ENCODE measurements at regions not wholly inside any gene's neighbourhood (a gene's known extent, or its start where the extent isn't known, plus 50 kb on each side); places are given as distances from the start of the nearest gene placed in this dataset.

GRCh38 chr6:170100046-170100445, 190.8 kb downstream of the DLL1 start:
- ChIA-PET POLR2A (no interaction called here), CTCF (interaction anchor here (1.2 kb wide), 1 partner anchor 268 kb away, joined by 3 read pairs; no protein-coding TSS in a partner anchor)
- Histone ChIP-seq H3K4me1 (ENCODE audit: control insufficient read depth, extremely low read depth, insufficient read depth, low read length) (no peaks in the 10 kb centered on the region), H3K27ac (ENCODE audit: insufficient read depth, low read depth, low read length) (no peak overlapping the region), H4K20me1 (replicated peaks; ENCODE audit: control insufficient read depth, extremely low read depth, insufficient read depth, low read length) (no peaks in the 10 kb centered on the region), H3K27me3 (ENCODE audit: control insufficient read depth in 2 of 2, insufficient read depth in 2 of 2, low read length in 2 of 2) (no peaks in the 10 kb centered on the region), H3K79me2 (ENCODE audit: control insufficient read depth, insufficient read depth, low read length) (no peaks in the 10 kb centered on the region), H3K9me3 (replicated peaks; ENCODE audit: control insufficient read depth, insufficient read depth, low read length) (no peaks in the 10 kb centered on the region), H3K4me3 (replicated peaks in 1 of 3; ENCODE audit: insufficient read depth in 1 of 3, low read depth in 1 of 3, low read length in 3 of 3) (no peak overlapping the region), H3K9ac (replicated peaks; ENCODE audit: extremely low read depth, insufficient read depth, low read length) (no peak overlapping the region), H3K4me2 (ENCODE audit: insufficient read depth, low read length) (no peak overlapping the region), H3K36me3 (ENCODE audit: control insufficient read depth in 2 of 2, extremely low read depth in 1 of 2, insufficient read depth in 2 of 2, low read length in 2 of 2) (no peaks in the 10 kb centered on the region), H2AFZ (ENCODE audit: low read depth, low read length) (no peak overlapping the region), H3K9me1 (replicated peaks; ENCODE audit: control insufficient read depth, extremely low read depth, insufficient read depth, low read length) (no peaks in the 10 kb centered on the region)
- FAIRE-seq: no peak
- no peak for TF ChIP-seq FOS (IDR thresholded peaks at IDR 0.05; ENCODE audit: borderline replicate concordance, insufficient read depth, low read length)
- TF ChIP-seq CTCF (IDR thresholded peaks at IDR 0.05; ENCODE audit: extremely low read depth in 1 of 2, insufficient read depth in 1 of 2, low read depth in 1 of 2, low read length in 2 of 2): no peak
- TF ChIP-seq GATA2 (IDR thresholded peaks at IDR 0.05; ENCODE audit: insufficient read depth, insufficient read length, low read depth, low read length): no peak
- no peak for TF ChIP-seq MAX (IDR thresholded peaks at IDR 0.05; ENCODE audit: insufficient read depth, insufficient read length)
- no peak for TF ChIP-seq JUN (IDR thresholded peaks at IDR 0.05; ENCODE audit: borderline replicate concordance, insufficient read depth, insufficient read length, low read depth)
- no peak for TF ChIP-seq POLR2A (IDR thresholded peaks at IDR 0.05; ENCODE audit: low read depth, low read length)
- no peak for TF ChIP-seq EZH2 (IDR thresholded peaks at IDR 0.05; ENCODE audit: borderline replicate concordance, low read depth, low read length, severe bottlenecking)
- no peak for TF ChIP-seq POLR2AphosphoS5 (IDR thresholded peaks at IDR 0.05; ENCODE audit: insufficient read depth, low read depth, low read length)
- no peak for TF ChIP-seq MYC (IDR thresholded peaks at IDR 0.05; ENCODE audit: low read depth, low read length)
- intact Hi-C loops (cut with micrococcal nuclease) (loop anchor here (10.0 kb wide), 1 partner anchor 265 kb away; no protein-coding TSS in a partner anchor), dilution Hi-C loops (cut with MboI; ENCODE audit: extremely low pct_ligation_motif_present, low sequenced_read_pairs) (no loop called here)
- BruUV-seq (replicated peaks): no TSS peak
- DNase-seq (ENCODE audit: low read depth, low spot score): no peak
